COR-L47 (cell line): ENCODE measurements at regions not wholly inside any gene's neighbourhood (a gene's known extent, or its start where the extent isn't known, plus 50 kb on each side); places are given as distances from the start of the nearest gene placed in this dataset.
"Not testable (repeated sequence)": the region's sequence is repeated elsewhere in the genome, so short reads cannot be mapped to it uniquely, and the experiment has no call there.

Source experiments
- DNase-seq: peaks from one replicate; lab custom pipeline; 2025; lab: John Stamatoyannopoulos, UW

GRCh38 chr3:26068890-26069289, 279.0 kb downstream of the OXSM start:
- no peak for DNase-seq

GRCh38 chr3:26070854-26071253, 281.0 kb downstream of the OXSM start:
- no peak for DNase-seq

- no peak for DNase-seq
Measured at GRCh38 chr3:26074080-26074479, 284.2 kb downstream of the OXSM start.

GRCh38 chr3:26078539-26078938, 288.6 kb downstream of the OXSM start:
- no peak for DNase-seq

GRCh38 chr3:26081166-26081565, 291.3 kb downstream of the OXSM start:
- DNase-seq, result no peak

- no peak for DNase-seq
Measured at GRCh38 chr3:26081806-26082205, 291.9 kb downstream of the OXSM start.

- DNase-seq, result peak; percentile 29
Measured at GRCh38 chr3:26082911-26083310, 293.0 kb downstream of the OXSM start.

DNA sequence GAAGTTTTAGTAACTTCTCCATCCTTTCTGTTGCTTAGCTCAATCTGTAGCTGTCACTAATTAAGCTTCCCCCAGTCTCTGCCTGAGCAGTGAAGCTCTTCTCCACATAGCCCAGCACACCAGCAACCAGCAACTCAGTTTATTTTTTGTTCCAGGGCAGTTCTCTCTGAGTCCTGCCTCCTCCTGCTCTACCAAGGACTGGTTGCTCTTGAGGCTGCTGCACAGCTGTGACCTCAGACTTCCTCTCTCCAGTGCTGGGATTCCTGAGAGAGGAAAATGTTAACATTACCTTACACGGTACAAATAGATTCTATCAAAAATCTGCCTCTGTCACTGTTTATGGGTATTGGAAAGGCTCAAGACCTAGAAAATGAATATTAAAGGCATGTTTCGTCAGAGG, 294.7 kb downstream of the OXSM start:
- DNase-seq, result no peak

GRCh38 chr3:26087751-26088150, 297.9 kb downstream of the OXSM start:
- no peak for DNase-seq

- no peak for DNase-seq
Measured at GRCh38 chr3:26089249-26089648, 299.4 kb downstream of the OXSM start.

GRCh38 chr3:26090589-26090988, 300.7 kb downstream of the OXSM start:
- DNase-seq, result no peak

DNA sequence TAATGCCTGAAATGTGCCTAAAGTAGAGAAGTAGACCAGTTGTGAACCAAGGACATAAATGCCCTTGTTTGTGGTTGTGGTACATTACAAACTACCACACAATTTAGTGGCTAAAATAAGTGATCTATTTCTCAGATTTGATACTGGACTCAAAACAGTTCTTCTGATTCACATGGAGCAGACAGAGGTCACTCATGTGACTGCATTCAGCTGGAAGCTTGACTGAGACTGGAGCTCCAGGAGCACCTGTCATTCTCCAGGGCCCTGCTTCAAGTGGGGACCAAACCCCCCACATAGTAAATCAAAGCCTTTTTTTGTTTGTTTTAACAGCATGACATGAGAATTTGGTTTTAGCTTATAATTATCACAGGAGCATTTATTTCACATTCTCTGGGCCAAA, 301.2 kb downstream of the OXSM start:
- DNase-seq, result peak; percentile 39

DNA sequence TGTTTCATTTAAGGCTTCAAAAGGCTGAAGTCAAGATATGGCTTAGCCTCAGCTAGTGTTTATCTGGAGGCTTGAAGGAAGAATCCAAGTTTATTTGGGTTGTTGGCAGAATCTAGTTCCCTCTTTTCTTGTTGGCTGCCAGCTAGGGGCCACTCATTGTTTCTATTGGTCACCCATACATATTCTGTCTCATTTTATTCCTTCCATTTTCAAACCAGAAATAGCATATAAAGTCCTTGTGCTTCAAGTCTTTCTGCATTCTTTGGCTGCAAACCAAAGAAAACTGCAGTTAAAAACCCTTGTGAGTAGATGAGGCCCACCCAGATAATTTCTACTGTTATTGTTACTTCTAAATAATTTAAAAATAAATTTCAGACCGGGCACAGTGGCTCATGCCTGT, 301.7 kb downstream of the OXSM start:
- DNase-seq, result no peak

DNA sequence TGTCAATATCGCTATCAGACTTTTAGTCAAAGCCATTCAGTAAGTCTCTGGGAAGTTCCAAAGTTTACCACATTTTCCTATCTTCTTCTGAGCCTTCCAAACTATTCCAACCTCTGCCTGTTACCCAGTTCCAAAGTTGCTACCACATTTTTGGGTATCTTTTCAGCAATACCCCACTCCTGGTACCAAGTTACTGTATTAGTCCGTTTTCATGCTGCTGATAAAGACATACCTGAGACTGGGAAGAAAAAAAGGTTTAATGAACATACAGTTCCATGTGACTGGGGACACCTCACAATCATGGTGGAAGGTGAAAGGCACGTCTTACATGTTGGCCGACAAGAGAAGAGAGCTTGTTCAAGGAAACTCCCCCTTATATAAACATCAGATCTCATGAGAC, 307.2 kb downstream of the OXSM start:
- not testable (repeated sequence) for DNase-seq

DNA sequence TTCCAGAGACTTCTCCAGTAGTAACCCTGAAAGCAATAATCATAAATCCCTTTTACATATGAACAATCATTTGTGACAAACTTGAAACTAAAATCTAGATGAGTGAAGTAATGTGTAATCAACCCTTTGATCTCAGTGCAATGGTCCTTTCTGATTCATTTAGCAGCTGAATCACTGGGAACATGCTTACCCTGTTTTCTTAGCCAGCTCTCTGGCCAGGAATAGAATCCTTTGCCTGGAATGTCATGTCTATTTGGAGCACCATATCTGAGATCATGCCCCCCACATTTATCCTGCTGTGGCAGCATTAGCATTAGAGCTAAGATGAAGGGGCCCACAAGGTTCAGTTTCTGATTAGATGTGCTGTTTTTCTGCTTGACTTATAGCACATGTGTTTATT, 309.8 kb downstream of the OXSM start:
- no peak for DNase-seq

- no peak for DNase-seq
Measured at GRCh38 chr3:26100176-26100575, 310.3 kb downstream of the OXSM start.

GRCh38 chr3:26102376-26102775, 312.5 kb downstream of the OXSM start:
- DNase-seq, result no peak

DNA sequence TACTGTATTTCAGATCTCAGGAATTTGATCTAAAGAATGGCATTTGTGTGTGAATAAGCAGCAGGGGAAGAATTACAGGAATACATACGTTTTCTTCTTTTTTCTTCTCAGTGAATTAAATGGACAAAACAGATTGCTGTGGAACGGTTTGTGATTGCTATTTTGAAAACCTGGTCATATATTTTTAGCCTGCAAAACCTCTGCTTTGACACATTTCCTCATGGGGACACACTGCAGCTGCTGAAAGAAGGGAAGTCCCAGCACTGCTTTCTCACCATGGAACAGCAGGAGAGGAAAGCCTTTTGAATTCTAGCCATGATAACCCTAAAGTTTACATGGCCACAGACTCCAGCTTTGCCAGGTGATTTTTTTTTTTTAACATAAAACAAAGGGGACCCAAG, 315.0 kb downstream of the OXSM start:
- no peak for DNase-seq

GRCh38 chr3:26105261-26105660, 315.4 kb downstream of the OXSM start:
- DNase-seq, result no peak

DNA sequence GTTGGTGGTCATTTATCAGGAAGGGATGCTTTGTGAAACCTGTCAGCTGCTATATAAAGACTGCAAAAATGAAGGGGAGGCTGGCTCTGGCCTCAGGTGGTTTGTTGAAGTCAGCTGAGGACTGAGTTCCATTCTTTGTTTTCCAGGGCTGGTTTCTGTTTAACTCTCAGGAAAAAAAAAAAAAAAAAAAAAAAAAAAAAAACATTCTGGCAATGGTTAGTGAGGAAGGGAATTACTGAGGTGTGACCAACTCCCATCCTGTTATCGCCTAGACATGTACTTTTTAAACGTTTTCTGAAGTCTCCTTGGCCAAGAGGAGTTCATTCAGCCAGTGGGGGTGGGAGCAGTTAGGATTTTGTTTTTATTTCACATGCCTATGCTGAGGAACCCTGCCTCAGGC, 316.3 kb downstream of the OXSM start:
- DNase-seq, result no peak

GRCh38 chr3:26108846-26109489, 319.1 kb downstream of the OXSM start:
- DNase-seq, result no peak

DNA sequence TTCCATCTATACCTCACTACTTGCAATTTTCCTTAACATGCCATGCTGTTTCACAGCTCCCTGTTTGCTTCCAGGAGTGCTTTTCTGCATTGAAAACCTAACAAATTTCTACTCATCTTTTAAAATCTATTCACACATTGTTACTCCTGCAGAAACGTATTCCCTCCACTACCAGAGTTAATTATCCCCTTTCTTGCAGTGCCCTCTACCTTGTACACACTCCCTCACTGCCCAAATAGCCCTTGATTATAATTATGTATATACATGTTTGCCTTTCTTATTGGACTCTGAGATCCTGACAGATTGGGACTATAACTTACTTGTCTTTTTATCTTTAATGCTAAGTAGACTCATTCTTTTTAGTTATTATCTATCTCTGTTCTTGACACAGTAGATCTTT, 325.0 kb downstream of the OXSM start:
- DNase-seq, result no peak

DNA sequence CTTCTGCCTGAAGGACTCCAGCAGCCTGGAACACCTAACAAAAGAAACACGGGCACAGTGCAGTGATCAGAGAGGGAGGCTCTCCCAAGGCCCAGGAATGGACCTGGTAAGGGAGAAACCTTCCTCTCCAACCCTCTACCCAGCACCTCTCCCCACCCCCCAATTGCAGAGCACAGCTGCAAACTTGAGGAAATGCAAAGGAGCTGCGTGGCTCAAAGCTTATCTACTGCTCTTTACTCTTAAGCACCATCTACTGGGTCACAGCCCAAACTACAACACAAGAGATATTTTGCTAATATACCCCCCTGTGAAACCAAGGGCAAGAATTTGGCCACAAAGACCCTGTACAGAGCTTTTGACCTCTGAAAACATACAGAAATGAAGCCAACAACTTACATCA, 328.3 kb downstream of the OXSM start:
- peak; percentile 19 for DNase-seq

DNA sequence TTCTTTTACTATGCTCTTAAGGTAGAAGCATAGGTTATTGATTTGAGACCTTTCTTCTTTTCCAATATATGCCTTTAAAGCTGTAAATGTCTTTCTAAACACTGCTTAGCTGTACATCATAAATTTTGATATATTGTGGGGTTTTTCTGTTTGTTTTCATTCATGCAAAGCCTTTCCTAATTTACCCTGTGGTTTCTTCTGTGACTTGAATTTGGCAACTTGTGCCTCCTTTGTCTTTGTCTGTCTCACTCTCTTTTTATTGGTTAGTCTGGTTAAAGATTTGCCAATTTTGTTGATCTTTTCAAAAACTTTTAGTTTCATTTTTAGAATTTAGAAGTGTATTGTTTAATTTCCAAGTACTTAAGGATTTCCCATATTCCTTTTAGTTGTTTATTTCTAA, 343.1 kb downstream of the OXSM start:
- no peak for DNase-seq

DNA sequence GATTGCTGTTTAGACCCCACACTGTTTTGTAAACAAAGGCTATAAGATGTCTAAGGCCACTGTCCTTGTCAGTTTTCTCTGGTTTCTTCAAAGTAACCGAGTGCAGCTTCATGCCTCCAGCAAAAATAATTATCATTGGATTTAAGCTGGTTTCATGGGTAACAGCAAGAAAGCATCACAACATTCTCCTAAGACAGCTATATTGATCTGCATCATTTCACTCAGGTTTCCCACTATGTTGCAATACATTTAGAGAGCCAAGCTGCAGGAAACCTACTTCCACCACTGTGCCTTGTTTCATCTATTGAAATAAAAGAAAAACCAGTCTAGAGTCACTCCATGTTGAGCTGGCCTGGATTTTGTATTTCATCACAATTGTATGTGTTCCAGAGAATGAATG, 351.4 kb downstream of the OXSM start:
- DNase-seq, result no peak
